Activated naive CD8-positive, alpha-beta T cell treated with anti-CD3 and anti-CD28 coated beads, Interleukin-2, amount 50 U/mL, for 24 hours (primary cell): ENCODE measurements at regions not wholly inside any gene's neighbourhood (a gene's known extent, or its start where the extent isn't known, plus 50 kb on each side); places are given as distances from the start of the nearest gene placed in this dataset.
"Not testable (repeated sequence)": the region's sequence is repeated elsewhere in the genome, so short reads cannot be mapped to it uniquely, and the experiment has no call there.

Experiments
- ATAC-seq: fragments of 150-1000 bp; cut with Tn5 transposase; one replicate; pipeline ENCODE4 v1.10.0; 2021
- DNase-seq: peaks from one replicate; pipeline ENCODE4 v3.0.0; 2021
- H3K27ac Mint-ChIP-seq: one replicate; pipeline ENCODE4 v1.8.0; 2021; ENCODE audit warnings: mild to moderate bottlenecking, mixed read lengths
- H3K27me3 Mint-ChIP-seq: one replicate; pipeline ENCODE4 v1.8.0; 2021; ENCODE audit warnings: mixed read lengths
- H3K36me3 Mint-ChIP-seq: one replicate; pipeline ENCODE4 v1.8.0; 2021; ENCODE audit warnings: low read depth, mixed read lengths
- H3K4me1 Mint-ChIP-seq: one replicate; pipeline ENCODE4 v1.8.0; 2021; ENCODE audit warnings: mixed read lengths
- H3K4me3 Mint-ChIP-seq: one replicate; pipeline ENCODE4 v1.8.0; 2021; ENCODE audit warnings: mild to moderate bottlenecking, moderate library complexity, mixed read lengths
- H3K9me3 Mint-ChIP-seq: one replicate; pipeline ENCODE4 v1.8.0; 2021; ENCODE audit warnings: mixed read lengths

GRCh38 chr2:84276590-84277255, 182.4 kb downstream of the SUCLG1 start:
- ATAC-seq (no peak), DNase-seq (no peak)
- H3K36me3 Mint-ChIP-seq = no peaks in the 10 kb centered on the region
- H3K27ac Mint-ChIP-seq = no peak overlapping the region
- H3K4me1 Mint-ChIP-seq = peaks cover 9% of the 10 kb centered on the region
- peaks cover 15% of the 10 kb centered on the region for H3K27me3 Mint-ChIP-seq
- peaks cover 4% of the 10 kb centered on the region for H3K9me3 Mint-ChIP-seq
- no peak overlapping the region for H3K4me3 Mint-ChIP-seq

GRCh38 chr2:84273406-84273805, 185.7 kb downstream of the SUCLG1 start:
- no peak overlapping the region for H3K27ac Mint-ChIP-seq
- no peak overlapping the region for H3K4me3 Mint-ChIP-seq
- peaks cover 18% of the 10 kb centered on the region for H3K27me3 Mint-ChIP-seq
- no peak for DNase-seq
- H3K9me3 Mint-ChIP-seq = peaks cover 4% of the 10 kb centered on the region
- no peaks in the 10 kb centered on the region for H3K36me3 Mint-ChIP-seq
- peaks cover 9% of the 10 kb centered on the region for H3K4me1 Mint-ChIP-seq
- ATAC-seq = no peak

GRCh38 chr2:84271977-84272376, 187.1 kb downstream of the SUCLG1 start:
- no peak for DNase-seq
- Mint-ChIP-seq H3K27me3 (peaks cover 20% of the 10 kb centered on the region), H3K9me3 (peaks cover 4% of the 10 kb centered on the region), H3K4me1 (peaks cover 6% of the 10 kb centered on the region), H3K27ac (no peak overlapping the region), H3K36me3 (no peaks in the 10 kb centered on the region), H3K4me3 (no peak overlapping the region)
- ATAC-seq = no peak

GRCh38 chr2:84257831-84258230, 201.2 kb downstream of the SUCLG1 start:
- no peak for DNase-seq
- H3K4me1 Mint-ChIP-seq = no peaks in the 10 kb centered on the region
- no peak for ATAC-seq
- H3K27ac Mint-ChIP-seq = no peak overlapping the region
- H3K27me3 Mint-ChIP-seq = peaks cover 15% of the 10 kb centered on the region
- no peaks in the 10 kb centered on the region for H3K9me3 Mint-ChIP-seq
- H3K4me3 Mint-ChIP-seq = no peak overlapping the region
- H3K36me3 Mint-ChIP-seq = no peaks in the 10 kb centered on the region

GRCh38 chr2:84251651-84252302, 207.3 kb downstream of the SUCLG1 start:
- DNase-seq (no peak), ATAC-seq (no peak)
- Mint-ChIP-seq H3K4me1 (no peaks in the 10 kb centered on the region), H3K27ac (no peak overlapping the region), H3K27me3 (peaks cover 6% of the 10 kb centered on the region), H3K36me3 (no peaks in the 10 kb centered on the region), H3K4me3 (no peak overlapping the region), H3K9me3 (no peaks in the 10 kb centered on the region)

GRCh38 chr2:84249140-84249539, 209.9 kb downstream of the SUCLG1 start:
- ATAC-seq = no peak
- H3K27ac Mint-ChIP-seq = no peak overlapping the region
- H3K9me3 Mint-ChIP-seq = no peaks in the 10 kb centered on the region
- H3K27me3 Mint-ChIP-seq = no peaks in the 10 kb centered on the region
- no peak for DNase-seq
- H3K4me3 Mint-ChIP-seq = no peak overlapping the region
- no peaks in the 10 kb centered on the region for H3K4me1 Mint-ChIP-seq
- no peaks in the 10 kb centered on the region for H3K36me3 Mint-ChIP-seq

- Mint-ChIP-seq H3K4me1 (no peaks in the 10 kb centered on the region), H3K27ac (no peak overlapping the region), H3K27me3 (no peaks in the 10 kb centered on the region), H3K36me3 (no peaks in the 10 kb centered on the region), H3K4me3 (no peak overlapping the region), H3K9me3 (no peaks in the 10 kb centered on the region)
- DNase-seq (no peak), ATAC-seq (no peak)
These were observed 211.5 kb downstream of the SUCLG1 start for GRCh38 chr2:84247532-84247931.

- Mint-ChIP-seq H3K4me1 (no peaks in the 10 kb centered on the region), H3K9me3 (no peaks in the 10 kb centered on the region), H3K4me3 (no peak overlapping the region), H3K27ac (no peak overlapping the region), H3K27me3 (no peaks in the 10 kb centered on the region), H3K36me3 (no peaks in the 10 kb centered on the region)
- ATAC-seq (no peak), DNase-seq (no peak)
These were observed 215.0 kb downstream of the SUCLG1 start for GRCh38 chr2:84243788-84244733.

- H3K36me3 Mint-ChIP-seq = no peaks in the 10 kb centered on the region
- no peak for ATAC-seq
- no peaks in the 10 kb centered on the region for H3K4me1 Mint-ChIP-seq
- DNase-seq = no peak
- H3K9me3 Mint-ChIP-seq = no peaks in the 10 kb centered on the region
- H3K4me3 Mint-ChIP-seq = no peak overlapping the region
- H3K27me3 Mint-ChIP-seq = peaks cover 6% of the 10 kb centered on the region
- H3K27ac Mint-ChIP-seq = no peak overlapping the region
These were observed 220.2 kb downstream of the SUCLG1 start for GRCh38 chr2:84238907-84239306.

- no peaks in the 10 kb centered on the region for H3K9me3 Mint-ChIP-seq
- no peaks in the 10 kb centered on the region for H3K36me3 Mint-ChIP-seq
- H3K27me3 Mint-ChIP-seq = peaks cover 6% of the 10 kb centered on the region
- no peaks in the 10 kb centered on the region for H3K4me1 Mint-ChIP-seq
- no peak for DNase-seq
- no peak overlapping the region for H3K27ac Mint-ChIP-seq
- no peak for ATAC-seq
- H3K4me3 Mint-ChIP-seq = no peak overlapping the region
These were observed 222.8 kb downstream of the SUCLG1 start for GRCh38 chr2:84236288-84236687.

GRCh38 chr2:84234103-84234502, 225.0 kb downstream of the SUCLG1 start:
- H3K36me3 Mint-ChIP-seq = no peaks in the 10 kb centered on the region
- H3K27me3 Mint-ChIP-seq = peaks cover 6% of the 10 kb centered on the region
- DNase-seq = no peak
- no peak overlapping the region for H3K27ac Mint-ChIP-seq
- H3K4me1 Mint-ChIP-seq = no peaks in the 10 kb centered on the region
- H3K9me3 Mint-ChIP-seq = no peaks in the 10 kb centered on the region
- H3K4me3 Mint-ChIP-seq = no peak overlapping the region
- ATAC-seq = no peak

- no peak overlapping the region for H3K4me3 Mint-ChIP-seq
- DNase-seq (no peak), ATAC-seq (no peak)
- no peaks in the 10 kb centered on the region for H3K4me1 Mint-ChIP-seq
- peaks cover 5% of the 10 kb centered on the region for H3K27me3 Mint-ChIP-seq
- no peaks in the 10 kb centered on the region for H3K36me3 Mint-ChIP-seq
- H3K9me3 Mint-ChIP-seq = no peaks in the 10 kb centered on the region
- no peak overlapping the region for H3K27ac Mint-ChIP-seq
These were observed 227.6 kb downstream of the SUCLG1 start for GRCh38 chr2:84231478-84231877.

GRCh38 chr2:84224121-84224520, 235.0 kb downstream of the SUCLG1 start:
- Mint-ChIP-seq H3K4me1 (peaks cover 3% of the 10 kb centered on the region), H3K4me3 (no peak overlapping the region), H3K36me3 (no peaks in the 10 kb centered on the region), H3K9me3 (no peaks in the 10 kb centered on the region), H3K27ac (no peak overlapping the region), H3K27me3 (peaks cover 13% of the 10 kb centered on the region)
- DNase-seq = no peak
- ATAC-seq = no peak

- Mint-ChIP-seq H3K4me3 (no peak overlapping the region), H3K9me3 (no peaks in the 10 kb centered on the region), H3K27me3 (peaks cover 13% of the 10 kb centered on the region), H3K36me3 (no peaks in the 10 kb centered on the region), H3K27ac (no peak overlapping the region), H3K4me1 (peaks cover 3% of the 10 kb centered on the region)
- ATAC-seq (no peak), DNase-seq (no peak)
These were observed 235.9 kb downstream of the SUCLG1 start for GRCh38 chr2:84223191-84223590.

- not testable (repeated sequence) for DNase-seq, H3K4me3 Mint-ChIP-seq, H3K27ac Mint-ChIP-seq, H3K4me1 Mint-ChIP-seq, H3K36me3 Mint-ChIP-seq, ATAC-seq, H3K9me3 Mint-ChIP-seq
- H3K27me3 Mint-ChIP-seq = peaks cover 11% of the 10 kb centered on the region
These were observed 238.0 kb downstream of the SUCLG1 start for GRCh38 chr2:84221102-84221501.
